C4-2B (cell line): ENCODE measurements at regions not wholly inside any gene's neighbourhood (a gene's known extent, or its start where the extent isn't known, plus 50 kb on each side); places are given as distances from the start of the nearest gene placed in this dataset.

Experiments used
- ZFX ChIP-seq: fragments of 450-650 bp; IDR thresholded peaks from 2 replicates; pipeline ENCODE4 v1.6.1; 2017
- TF ChIP-seq, protein P1 (sequence below): fragments of 450-650 bp; conservative IDR thresholded peaks from 2 replicates; pipeline ENCODE4 v1.5.1; 2017; ENCODE audit warnings: mild to moderate bottlenecking

DNA sequence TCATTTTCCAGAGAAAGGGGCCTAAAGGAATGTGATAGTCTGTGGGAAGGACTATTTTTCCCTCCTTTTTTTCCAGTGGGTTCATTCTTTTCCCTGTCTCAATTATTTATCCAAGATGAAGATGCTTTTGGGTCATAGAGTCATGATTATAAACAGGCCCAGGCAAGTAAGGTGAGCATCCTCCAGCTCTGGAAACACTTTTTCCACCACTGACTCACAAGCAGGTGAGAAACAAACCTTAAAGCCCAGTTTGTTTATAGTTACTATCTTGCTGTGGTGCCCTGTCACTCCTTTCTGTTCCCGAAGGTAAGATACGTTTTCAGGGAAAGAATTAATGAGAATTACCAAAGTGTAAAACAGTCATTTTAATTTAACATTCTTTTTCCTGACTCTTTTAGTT is 107.7 kb upstream of the IFNG-AS1 start:
- TF ChIP-seq, protein P1, sequence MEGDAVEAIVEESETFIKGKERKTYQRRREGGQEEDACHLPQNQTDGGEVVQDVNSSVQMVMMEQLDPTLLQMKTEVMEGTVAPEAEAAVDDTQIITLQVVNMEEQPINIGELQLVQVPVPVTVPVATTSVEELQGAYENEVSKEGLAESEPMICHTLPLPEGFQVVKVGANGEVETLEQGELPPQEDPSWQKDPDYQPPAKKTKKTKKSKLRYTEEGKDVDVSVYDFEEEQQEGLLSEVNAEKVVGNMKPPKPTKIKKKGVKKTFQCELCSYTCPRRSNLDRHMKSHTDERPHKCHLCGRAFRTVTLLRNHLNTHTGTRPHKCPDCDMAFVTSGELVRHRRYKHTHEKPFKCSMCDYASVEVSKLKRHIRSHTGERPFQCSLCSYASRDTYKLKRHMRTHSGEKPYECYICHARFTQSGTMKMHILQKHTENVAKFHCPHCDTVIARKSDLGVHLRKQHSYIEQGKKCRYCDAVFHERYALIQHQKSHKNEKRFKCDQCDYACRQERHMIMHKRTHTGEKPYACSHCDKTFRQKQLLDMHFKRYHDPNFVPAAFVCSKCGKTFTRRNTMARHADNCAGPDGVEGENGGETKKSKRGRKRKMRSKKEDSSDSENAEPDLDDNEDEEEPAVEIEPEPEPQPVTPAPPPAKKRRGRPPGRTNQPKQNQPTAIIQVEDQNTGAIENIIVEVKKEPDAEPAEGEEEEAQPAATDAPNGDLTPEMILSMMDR = no peak
- no peak for TF ChIP-seq ZFX
